Astrocyte (in vitro differentiated cells and primary cell): ENCODE measurements at regions not wholly inside any gene's neighbourhood (a gene's known extent, or its start where the extent isn't known, plus 50 kb on each side); places are given as distances from the start of the nearest gene placed in this dataset.

ENCODE experiments used
- DNase-seq: peaks from one replicate; pipeline ENCODE4 v3.0.0-alpha.2; 2010; ENCODE audit warnings: low read depth
- FAIRE-seq: peaks from 2 replicates; lab custom pipeline; 2011; peaks lifted over from hg19 to GRCh38; lab: Jason Lieb, UNC
- H2AFZ ChIP-seq: 2 replicates; pipeline ENCODE4 v1.6.0; 2012; ENCODE audit warnings: low read depth, low read length, inconsistent platforms
- H3K27ac ChIP-seq: 2 replicates; pipeline ENCODE4 v1.5.1; 2011; ENCODE audit warnings: low read depth, low read length, inconsistent platforms
- H3K27me3 ChIP-seq: 2 replicates; pipeline ENCODE4 v1.6.0; 2011; ENCODE audit warnings: low read length, inconsistent platforms; ENCODE audit not compliant: insufficient read depth
- H3K36me3 ChIP-seq: 2 replicates; pipeline ENCODE4 v1.5.1; 2011; ENCODE audit warnings: low read length, inconsistent platforms; ENCODE audit not compliant: insufficient read depth
- H3K4me1 ChIP-seq: 2 replicates; pipeline ENCODE4 v1.5.1; 2011; ENCODE audit warnings: low read length, inconsistent platforms; ENCODE audit not compliant: insufficient read depth
- H3K4me2 ChIP-seq: 2 replicates; pipeline ENCODE4 v1.6.0; 2012; ENCODE audit warnings: low read length, inconsistent platforms
- H3K4me3 ChIP-seq: 2 replicates; pipeline ENCODE4 v1.5.1; 2011; ENCODE audit warnings: low read depth, mild to moderate bottlenecking, low read length, inconsistent platforms; ENCODE audit not compliant: insufficient read depth
- H3K79me2 ChIP-seq: 2 replicates; pipeline ENCODE4 v1.6.0; 2012; ENCODE audit warnings: mild to moderate bottlenecking, low read length, inconsistent platforms; ENCODE audit not compliant: insufficient read depth
- H3K9ac ChIP-seq: 2 replicates; pipeline ENCODE4 v1.6.0; 2012; ENCODE audit warnings: mild to moderate bottlenecking, low read length, inconsistent platforms
- H3K9me3 ChIP-seq: 2 replicates; pipeline ENCODE4 v1.5.1; 2012; ENCODE audit warnings: low read depth, mild to moderate bottlenecking, low read length, inconsistent platforms; ENCODE audit not compliant: insufficient read depth
- H4K20me1 ChIP-seq: 2 replicates; pipeline ENCODE4 v1.6.0; 2012; ENCODE audit warnings: low read length, inconsistent platforms; ENCODE audit not compliant: insufficient read depth
- H3K27ac Mint-ChIP-seq: one replicate; pipeline ENCODE4 v1.8.0; 2021; ENCODE audit warnings: mild to moderate bottlenecking, mixed read lengths; ENCODE audit not compliant: unreplicated experiment
- H3K27me3 Mint-ChIP-seq: one replicate; pipeline ENCODE4 v1.8.0; 2021; ENCODE audit warnings: low read depth, mixed read lengths; ENCODE audit not compliant: unreplicated experiment
- H3K36me3 Mint-ChIP-seq: one replicate; pipeline ENCODE4 v1.8.0; 2021; ENCODE audit warnings: low read depth, mixed read lengths; ENCODE audit not compliant: unreplicated experiment
- H3K4me1 Mint-ChIP-seq: one replicate; pipeline ENCODE4 v1.8.0; 2021; ENCODE audit warnings: low read depth, mixed read lengths; ENCODE audit not compliant: unreplicated experiment
- H3K4me3 Mint-ChIP-seq: one replicate; pipeline ENCODE4 v1.8.0; 2021; ENCODE audit warnings: mild to moderate bottlenecking, moderate library complexity, mixed read lengths; ENCODE audit not compliant: unreplicated experiment
- H3K9me3 Mint-ChIP-seq: one replicate; pipeline ENCODE4 v1.8.0; 2021; ENCODE audit warnings: mild to moderate bottlenecking, mixed read lengths; ENCODE audit not compliant: unreplicated experiment
- EZH2 ChIP-seq: IDR thresholded peaks from 2 replicates; pipeline ENCODE4 v1.6.1; 2012; ENCODE audit warnings: mild to moderate bottlenecking, low read length, inconsistent platforms; ENCODE audit not compliant: insufficient read depth
- TF ChIP-seq, protein P1 (sequence below): IDR thresholded peaks from 2 replicates; pipeline ENCODE4 v1.5.1; 2011; ENCODE audit warnings: low read depth, mild to moderate bottlenecking, inconsistent platforms, low read length, moderate library complexity; ENCODE audit not compliant: insufficient read depth

GRCh38 chr7:23893942-23894891 is 184.2 kb downstream of the STK31 start:
- H3K4me3 Mint-ChIP-seq, result no peak overlapping the region
- no peaks in the 10 kb centered on the region for H3K9me3 Mint-ChIP-seq
- H3K36me3 Mint-ChIP-seq, result no peaks in the 10 kb centered on the region
- Histone ChIP-seq H3K9me3 (no peaks in the 10 kb centered on the region), H3K4me2 (no peak overlapping the region), H3K4me1 (peaks cover 11% of the 10 kb centered on the region), H3K9ac (peak overlapping the region; percentile 9), H3K4me3 (no peak overlapping the region), H3K79me2 (no peaks in the 10 kb centered on the region), H3K27me3 (no peaks in the 10 kb centered on the region), H3K36me3 (no peaks in the 10 kb centered on the region), H3K27ac (peak overlapping the region; percentile 27), H4K20me1 (no peaks in the 10 kb centered on the region), H2AFZ (no peak overlapping the region)
- DNase-seq (peak; percentile 51), FAIRE-seq (no peak)
- H3K27ac Mint-ChIP-seq, result peak overlapping the region; percentile 70
- H3K4me1 Mint-ChIP-seq, result peaks cover 25% of the 10 kb centered on the region
- no peaks in the 10 kb centered on the region for H3K27me3 Mint-ChIP-seq
- TF ChIP-seq EZH2, result no peak
- TF ChIP-seq, protein P1, sequence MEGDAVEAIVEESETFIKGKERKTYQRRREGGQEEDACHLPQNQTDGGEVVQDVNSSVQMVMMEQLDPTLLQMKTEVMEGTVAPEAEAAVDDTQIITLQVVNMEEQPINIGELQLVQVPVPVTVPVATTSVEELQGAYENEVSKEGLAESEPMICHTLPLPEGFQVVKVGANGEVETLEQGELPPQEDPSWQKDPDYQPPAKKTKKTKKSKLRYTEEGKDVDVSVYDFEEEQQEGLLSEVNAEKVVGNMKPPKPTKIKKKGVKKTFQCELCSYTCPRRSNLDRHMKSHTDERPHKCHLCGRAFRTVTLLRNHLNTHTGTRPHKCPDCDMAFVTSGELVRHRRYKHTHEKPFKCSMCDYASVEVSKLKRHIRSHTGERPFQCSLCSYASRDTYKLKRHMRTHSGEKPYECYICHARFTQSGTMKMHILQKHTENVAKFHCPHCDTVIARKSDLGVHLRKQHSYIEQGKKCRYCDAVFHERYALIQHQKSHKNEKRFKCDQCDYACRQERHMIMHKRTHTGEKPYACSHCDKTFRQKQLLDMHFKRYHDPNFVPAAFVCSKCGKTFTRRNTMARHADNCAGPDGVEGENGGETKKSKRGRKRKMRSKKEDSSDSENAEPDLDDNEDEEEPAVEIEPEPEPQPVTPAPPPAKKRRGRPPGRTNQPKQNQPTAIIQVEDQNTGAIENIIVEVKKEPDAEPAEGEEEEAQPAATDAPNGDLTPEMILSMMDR, result no peak

GRCh38 chr7:23894892-23895569 is 185.0 kb downstream of the STK31 start:
- H3K27me3 Mint-ChIP-seq, result no peaks in the 10 kb centered on the region
- H3K27ac ChIP-seq, result no peak overlapping the region
- H3K36me3 ChIP-seq, result no peaks in the 10 kb centered on the region
- peaks cover 25% of the 10 kb centered on the region for H3K4me1 Mint-ChIP-seq
- H3K36me3 Mint-ChIP-seq, result no peaks in the 10 kb centered on the region
- TF ChIP-seq, protein P1, result no peak
- TF ChIP-seq EZH2, result no peak
- FAIRE-seq (no peak), DNase-seq (no peak)
- H3K9me3 Mint-ChIP-seq, result no peaks in the 10 kb centered on the region
- no peak overlapping the region for H3K4me3 Mint-ChIP-seq
- no peak overlapping the region for H2AFZ ChIP-seq
- H3K4me3 ChIP-seq, result no peak overlapping the region
- no peak overlapping the region for H3K4me2 ChIP-seq
- H3K27me3 ChIP-seq, result no peaks in the 10 kb centered on the region
- H3K4me1 ChIP-seq, result peaks cover 11% of the 10 kb centered on the region
- H4K20me1 ChIP-seq, result no peaks in the 10 kb centered on the region
- no peaks in the 10 kb centered on the region for H3K9me3 ChIP-seq
- H3K79me2 ChIP-seq, result no peaks in the 10 kb centered on the region
- no peak overlapping the region for H3K9ac ChIP-seq
- H3K27ac Mint-ChIP-seq, result peak overlapping the region; percentile 63
